Fibroblast of peridontal ligament (primary cell): ENCODE measurements at regions not wholly inside any gene's neighbourhood (a gene's known extent, or its start where the extent isn't known, plus 50 kb on each side); places are given as distances from the start of the nearest gene placed in this dataset.

Experiments used
- DNase-seq: peaks from one replicate; pipeline ENCODE4 v3.0.0-alpha.2; 2010; ENCODE audit errors: extremely low read depth

DNA sequence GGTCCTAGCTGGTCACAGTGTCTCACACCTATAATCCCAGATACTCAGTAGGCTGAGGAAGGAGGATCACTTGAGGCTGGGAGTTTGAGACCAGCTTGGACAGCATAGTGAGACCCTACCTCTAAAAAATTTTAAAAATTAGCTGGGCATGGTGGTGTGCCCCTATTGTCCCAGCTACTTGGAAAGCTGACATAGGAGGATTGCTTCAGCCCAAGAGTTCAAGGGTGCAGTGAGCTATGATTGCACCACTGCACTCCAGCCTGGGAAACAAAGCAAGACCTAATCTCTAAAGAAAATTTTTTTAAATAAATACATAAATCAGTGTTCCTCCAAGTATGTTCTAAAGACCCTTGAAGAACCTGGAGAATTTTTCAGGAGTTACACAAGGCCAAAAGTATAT, 50.6 kb upstream of the GNAO1 start:
- no peak for DNase-seq

GRCh38 chr16:56137269-56137668, 54.0 kb upstream of the GNAO1 start:
- DNase-seq, result no peak

DNA sequence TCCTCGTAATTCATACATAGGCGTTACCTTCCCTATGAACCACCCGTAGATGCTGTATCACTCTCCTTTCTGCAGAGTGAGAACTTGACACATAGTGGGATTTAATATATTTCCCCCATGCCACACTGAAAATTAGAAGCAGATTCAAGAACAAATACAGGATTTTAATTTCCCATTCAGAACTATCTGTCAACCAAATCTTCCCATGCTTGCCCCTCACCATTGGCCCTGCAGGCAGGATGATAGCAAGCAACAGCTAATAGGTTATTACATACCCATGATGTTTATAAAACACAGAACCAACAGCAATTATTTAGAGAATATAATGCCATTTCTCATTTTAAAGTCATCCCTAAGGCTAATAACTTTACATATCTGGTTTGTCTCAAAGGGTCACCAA, 55.0 kb upstream of the GNAO1 start:
- DNase-seq, result no peak

DNA sequence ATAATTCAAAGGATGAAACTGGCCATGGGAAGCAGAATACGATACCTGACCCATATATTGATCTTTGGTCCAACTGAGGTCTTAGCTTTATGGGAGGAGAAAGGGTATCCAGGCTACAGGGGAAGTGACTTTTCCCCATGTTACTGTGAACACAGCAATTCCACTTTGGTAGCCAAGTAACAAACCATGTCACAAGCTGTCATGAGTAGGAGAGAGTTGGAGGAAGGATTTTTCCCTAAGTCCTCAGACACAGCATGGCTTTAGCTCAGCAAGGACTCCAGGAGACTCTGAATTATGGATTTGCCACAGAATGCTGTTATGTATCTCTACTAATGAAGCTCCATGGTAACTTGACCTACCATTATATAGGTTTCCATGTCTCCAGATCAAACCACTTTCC, 56.5 kb upstream of the GNAO1 start:
- DNase-seq, result no peak

DNA sequence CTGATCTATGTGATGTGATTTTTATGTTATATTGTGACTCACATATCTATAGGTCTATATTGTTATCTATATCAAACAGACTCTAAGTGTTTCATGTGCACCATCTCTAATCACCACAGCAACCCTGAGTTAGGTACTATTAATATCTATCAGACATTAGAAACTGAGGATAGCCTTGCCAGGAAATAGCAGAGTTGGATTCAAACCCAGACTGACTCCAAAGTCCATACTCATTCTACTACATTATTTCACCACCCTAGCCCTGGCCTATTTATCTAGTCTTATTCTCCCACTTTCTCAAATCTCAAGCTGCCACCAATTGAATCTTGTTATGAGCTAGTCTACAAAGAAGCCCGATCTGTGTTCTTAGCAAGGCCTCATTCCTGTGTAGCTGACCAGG, 65.4 kb upstream of the GNAO1 start:
- no peak for DNase-seq

DNA sequence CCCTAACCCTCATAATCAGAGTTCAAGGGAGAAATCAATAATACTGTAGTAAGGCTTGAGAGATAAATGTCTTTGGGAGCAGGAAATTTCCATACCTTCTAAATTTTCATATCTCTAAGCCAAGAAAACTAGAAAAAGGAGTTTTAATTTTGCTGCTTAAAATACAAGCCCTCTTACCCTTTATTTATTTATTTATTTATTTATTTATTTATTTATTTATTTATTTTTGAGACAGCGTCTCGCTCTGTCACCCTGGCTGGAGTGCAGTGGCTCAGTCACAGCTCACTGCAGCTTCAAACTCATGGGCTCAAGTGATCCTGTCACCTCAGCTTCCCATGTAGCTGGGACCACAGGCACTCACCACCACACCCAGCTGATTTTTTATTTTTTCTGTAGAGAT, 69.0 kb upstream of the GNAO1 start:
- no peak for DNase-seq

GRCh38 chr16:56121156-56121500, 70.2 kb upstream of the GNAO1 start:
- DNase-seq, result no peak

GRCh38 chr16:56120447-56121155, 70.7 kb upstream of the GNAO1 start:
- DNase-seq, result no peak

GRCh38 chr16:56119133-56119532, 72.2 kb upstream of the GNAO1 start:
- DNase-seq, result no peak

DNA sequence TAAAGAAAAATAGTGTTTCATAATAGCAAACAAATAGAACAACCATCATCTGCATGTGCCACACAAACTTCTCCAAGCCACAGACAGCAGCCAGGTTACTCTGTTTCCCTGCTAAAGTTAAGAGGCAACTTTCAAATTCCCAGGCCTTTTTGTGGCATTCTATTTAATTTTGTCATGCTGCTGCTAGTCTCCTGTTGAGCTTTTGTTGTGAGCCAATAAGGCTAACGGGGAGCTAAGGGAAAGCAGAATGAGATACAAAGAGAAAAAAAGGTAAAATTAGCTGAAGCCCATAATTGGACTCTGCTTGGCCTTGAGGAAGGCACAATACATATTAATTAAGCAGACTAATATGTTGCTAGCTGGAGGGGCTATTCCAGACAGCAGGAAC, 74.7 kb upstream of the GNAO1 start:
- no peak for DNase-seq

DNA sequence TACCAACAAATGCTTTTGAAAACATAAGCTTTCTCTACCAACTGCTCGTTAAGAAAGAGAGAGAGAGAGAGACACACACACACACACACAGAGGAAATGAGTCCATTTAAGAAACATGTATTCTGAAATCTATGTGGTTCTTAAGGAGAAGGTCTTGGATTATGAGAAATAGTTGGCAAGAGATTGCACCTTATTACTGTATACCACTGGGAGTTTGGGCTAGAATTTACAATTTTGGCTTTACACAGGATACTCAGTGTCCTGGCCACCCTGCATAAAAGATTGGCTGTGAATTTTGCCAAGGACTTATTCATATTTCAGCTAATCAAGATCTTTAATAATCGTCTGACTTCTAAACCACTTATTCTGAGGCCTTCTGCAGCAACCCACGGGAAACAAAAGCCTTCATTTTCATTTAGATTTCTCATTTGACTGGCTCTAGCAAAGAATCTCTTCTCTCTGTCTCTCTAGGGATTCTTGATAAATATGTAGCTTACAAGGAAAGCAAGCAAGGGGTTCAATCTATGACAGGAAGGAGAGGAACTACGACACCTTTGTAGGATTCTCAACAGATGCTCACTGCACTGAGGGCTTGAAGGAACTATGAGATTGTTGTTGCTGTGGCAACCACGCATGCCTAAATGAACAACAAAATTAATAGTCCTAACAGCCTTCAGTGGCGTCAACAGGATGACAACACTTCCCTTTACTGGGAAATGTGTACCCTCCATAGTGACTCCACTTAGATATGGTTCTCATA, 75.3 kb upstream of the GNAO1 start:
- no peak for DNase-seq

- DNase-seq, result no peak
Observed at GRCh38 chr16:56113223-56113622, 78.1 kb upstream of the GNAO1 start.

DNA sequence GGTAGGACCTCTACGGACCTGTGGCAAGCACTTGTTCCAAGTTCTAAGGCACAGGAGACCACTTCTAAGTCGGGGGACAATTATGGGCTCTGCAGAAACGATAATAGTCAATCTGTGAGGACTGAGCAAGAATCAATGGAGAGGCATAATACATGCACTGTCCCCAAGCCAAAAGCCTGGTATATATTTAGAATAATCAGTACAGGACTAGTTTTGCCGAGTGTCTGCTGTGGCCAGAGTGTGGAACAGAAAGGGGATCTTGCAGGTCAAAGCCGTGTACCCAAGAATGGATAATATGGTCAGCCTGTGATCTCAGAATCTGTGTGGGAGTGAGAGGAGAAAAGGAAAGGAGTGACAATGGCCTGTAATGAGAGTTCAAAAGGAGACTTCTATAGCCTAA, 80.2 kb upstream of the GNAO1 start:
- DNase-seq, result no peak

DNA sequence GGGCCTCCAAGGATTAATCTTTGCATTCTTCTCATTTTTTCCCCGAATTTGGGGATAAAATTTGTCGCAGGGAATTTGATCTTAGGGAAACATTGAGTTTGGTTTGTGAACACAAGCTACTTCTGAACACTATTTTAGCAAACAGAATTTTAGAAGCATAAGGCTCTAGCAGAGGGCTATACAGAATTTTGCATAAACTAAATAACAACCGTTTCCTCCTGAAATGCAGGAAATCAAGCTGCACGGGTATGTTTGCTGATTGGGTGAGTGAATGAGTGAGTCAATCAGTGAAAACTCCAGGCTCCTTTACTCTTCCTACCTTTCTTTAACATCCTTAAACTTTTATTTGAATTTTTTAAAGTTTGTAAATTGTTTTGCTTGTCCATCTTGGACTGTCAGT, 81.3 kb upstream of the GNAO1 start:
- no peak for DNase-seq

DNA sequence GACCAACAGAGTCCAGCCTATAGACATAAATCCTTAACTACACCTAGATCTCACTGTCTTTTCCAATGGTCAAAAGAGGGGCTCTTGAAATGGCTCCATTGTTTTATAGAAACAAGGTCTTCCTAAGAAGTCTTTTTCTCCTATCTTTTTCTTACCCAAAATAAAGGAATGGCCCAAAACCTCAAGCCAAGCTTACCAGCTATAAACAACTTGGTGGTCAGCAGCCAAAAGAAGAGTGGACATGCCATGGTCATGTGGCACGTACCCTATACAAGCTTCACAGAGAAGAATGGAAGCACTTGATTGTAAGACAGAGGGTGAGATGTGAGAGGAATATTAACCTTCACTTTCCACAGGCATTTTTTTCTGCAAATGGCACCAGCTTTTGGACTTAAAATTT, 82.1 kb upstream of the GNAO1 start:
- no peak for DNase-seq

DNA sequence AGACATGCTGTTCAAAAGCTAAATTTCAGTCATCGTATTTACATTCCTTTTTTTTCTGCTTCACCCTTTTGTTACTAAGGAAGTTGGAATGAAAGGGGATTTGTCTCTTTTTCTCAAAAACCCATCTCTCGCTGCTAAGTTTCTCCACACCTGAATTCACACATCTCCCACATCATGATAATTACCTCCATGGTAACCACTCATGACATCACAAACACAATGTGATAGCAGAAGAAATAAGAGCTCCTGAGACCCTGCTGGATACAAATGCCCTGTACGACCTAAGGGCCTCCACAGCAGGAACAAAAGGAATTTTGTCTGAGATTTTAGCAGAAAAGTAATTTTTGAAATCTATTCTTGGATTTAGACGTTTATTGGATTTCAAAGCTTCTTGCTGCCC, 82.6 kb upstream of the GNAO1 start:
- DNase-seq, result no peak

GRCh38 chr16:56108056-56108471, 83.2 kb upstream of the GNAO1 start:
- DNase-seq, result no peak

GRCh38 chr16:56106527-56106926, 84.8 kb upstream of the GNAO1 start:
- no peak for DNase-seq

- DNase-seq, result no peak
Observed at GRCh38 chr16:56102906-56103305, 88.4 kb upstream of the GNAO1 start.

DNA sequence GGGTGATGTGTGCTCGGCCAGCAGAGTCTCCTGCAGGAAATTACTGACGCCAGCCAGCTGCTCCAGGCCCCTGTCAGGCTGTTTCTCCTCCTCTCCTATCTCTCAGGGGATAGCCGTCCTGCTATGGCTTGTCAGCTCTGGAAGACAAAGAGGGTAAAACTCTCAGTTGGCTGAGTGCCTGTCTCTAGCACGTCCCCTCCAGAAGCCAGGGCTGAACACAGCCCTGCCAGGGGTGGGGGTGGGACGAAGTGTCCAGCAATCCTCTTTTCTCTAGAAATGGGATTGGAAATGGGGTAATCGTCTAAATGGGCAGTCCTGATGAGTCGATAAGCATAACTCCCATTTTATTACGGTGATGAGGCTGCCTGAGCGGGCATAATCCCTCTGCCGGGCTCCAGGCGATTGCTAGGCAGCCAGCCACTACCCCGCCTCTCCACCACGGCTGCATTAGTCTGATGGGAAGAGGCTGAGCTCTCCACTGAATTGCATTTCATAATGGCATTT, 89.1 kb upstream of the GNAO1 start:
- DNase-seq, result no peak

- DNase-seq, result no peak
Observed at GRCh38 chr16:56101480-56101879, 89.8 kb upstream of the GNAO1 start.

GRCh38 chr16:56097306-56097705, 94.0 kb upstream of the GNAO1 start:
- DNase-seq, result no peak

- no peak for DNase-seq
Observed at GRCh38 chr16:56094231-56094630, 97.1 kb upstream of the GNAO1 start.

DNA sequence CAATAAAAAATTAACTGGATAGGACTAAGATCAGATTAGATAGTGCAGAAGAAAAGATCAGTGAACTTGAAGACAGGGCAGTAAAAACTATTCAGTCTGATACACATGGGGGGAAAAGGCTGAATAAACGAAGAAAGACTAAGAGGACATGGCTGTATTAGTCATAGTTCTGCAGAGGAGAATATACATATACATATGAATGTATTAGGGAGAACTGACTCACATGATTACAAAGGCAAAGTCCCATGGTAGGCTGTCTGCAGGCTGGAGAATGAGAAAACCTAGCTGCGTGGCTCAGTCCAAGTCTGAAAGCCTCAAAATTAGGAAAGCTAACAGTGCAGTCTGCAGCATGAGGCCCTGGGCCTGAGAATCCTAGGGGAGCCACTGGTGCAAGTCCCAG, 98.2 kb upstream of the GNAO1 start:
- DNase-seq, result no peak
